Common myeloid progenitor, CD34-positive (primary cell): ENCODE measurements at regions not wholly inside any gene's neighbourhood (a gene's known extent, or its start where the extent isn't known, plus 50 kb on each side); places are given as distances from the start of the nearest gene placed in this dataset.
"Not testable (repeated sequence)": the region's sequence is repeated elsewhere in the genome, so short reads cannot be mapped to it uniquely, and the experiment has no call there.

Experiments
- CTCF ChIA-PET: fragments of 350-600 bp; sonication (Branson Sonifier 250); formaldehyde crosslinking; loops from one replicate; lab custom pipeline; 2021; ENCODE audit warnings: antibody characterized with exemption; lab: Charles Lee
- POLR2A ChIA-PET: fragments of 350-600 bp; sonication (Branson Sonifier 250); formaldehyde crosslinking; loops from one replicate; lab custom pipeline; 2021; ENCODE audit warnings: antibody characterized with exemption; lab: Charles Lee
- DNase-seq, 3 donors: peaks; one replicate each; pipeline versions ENCODE4 v3.0.0 to v3.0.0-alpha.2; 2013
- H3K27ac ChIP-seq, 2 experiments: 1 replicate in 1 of 2; 2 replicates in 1 of 2; pipeline ENCODE4 v1.7.0; 2013; ENCODE audit warnings: inconsistent platforms in 2 of 2, low read length in 2 of 2, mild to moderate bottlenecking in 2 of 2, low read depth in 1 of 2, moderate library complexity in 1 of 2; ENCODE audit not compliant: severe bottlenecking in 2 of 2, insufficient read depth in 1 of 2, poor library complexity in 1 of 2
- H3K27me3 ChIP-seq, 5 experiments: replicated peaks in 2 of 5; 1 replicate in 3 of 5; 2 replicates in 2 of 5; pipeline versions ENCODE4 v1.6.1 to v1.7.0; 2013; ENCODE audit warnings: low read length in 4 of 5, mild to moderate bottlenecking in 2 of 5, moderate library complexity in 2 of 5, inconsistent platforms in 1 of 5; ENCODE audit not compliant: insufficient read depth in 5 of 5, control insufficient read depth in 4 of 5
- H3K36me3 ChIP-seq, 4 experiments: 1 replicate in 2 of 4; 2 replicates in 2 of 4; pipeline versions ENCODE4 v1.6.1 to v1.7.0; 2013; ENCODE audit warnings: low read length in 3 of 4, control low read depth in 1 of 4, mild to moderate bottlenecking in 1 of 4; ENCODE audit not compliant: control insufficient read depth in 4 of 4, insufficient read depth in 4 of 4
- H3K4me1 ChIP-seq, 4 experiments: 1 replicate in 3 of 4; 2 replicates in 1 of 4; pipeline versions ENCODE4 v1.6.1 to v1.7.1; 2013; ENCODE audit warnings: low read length in 3 of 4, mild to moderate bottlenecking in 3 of 4, control low read depth in 1 of 4, inconsistent platforms in 1 of 4, moderate library complexity in 1 of 4; ENCODE audit not compliant: control insufficient read depth in 4 of 4, insufficient read depth in 4 of 4; ENCODE audit errors: control extremely low read depth in 1 of 4
- H3K4me3 ChIP-seq, 7 experiments: 1 replicate in 4 of 7; 2 replicates in 3 of 7; pipeline versions ENCODE4 v1.5.1 to v1.7.0; 2013; ENCODE audit warnings: mild to moderate bottlenecking in 7 of 7, low read length in 6 of 7, moderate library complexity in 6 of 7, inconsistent platforms in 2 of 7, low read depth in 2 of 7, control low read depth in 1 of 7; ENCODE audit not compliant: insufficient read depth in 4 of 7, control insufficient read depth in 1 of 7; ENCODE audit errors: extremely low read depth in 1 of 7
- H3K9me3 ChIP-seq, 5 experiments: 1 replicate in 4 of 5; 2 replicates in 1 of 5; pipeline versions ENCODE4 v1.6.1 to v1.7.1; 2013; ENCODE audit warnings: low read length in 4 of 5, mild to moderate bottlenecking in 2 of 5, inconsistent platforms in 1 of 5, low read depth in 1 of 5, moderate library complexity in 1 of 5; ENCODE audit not compliant: control insufficient read depth in 4 of 5, insufficient read depth in 2 of 5; ENCODE audit errors: control extremely low read depth in 1 of 5
- WGBS: methylation state at CpG from one replicate; pipeline ENCODE4 v1.1.5; 2013; ENCODE audit not compliant: insufficient coverage; 5-methylcytosine and 5-hydroxymethylcytosine counted together

DNA sequence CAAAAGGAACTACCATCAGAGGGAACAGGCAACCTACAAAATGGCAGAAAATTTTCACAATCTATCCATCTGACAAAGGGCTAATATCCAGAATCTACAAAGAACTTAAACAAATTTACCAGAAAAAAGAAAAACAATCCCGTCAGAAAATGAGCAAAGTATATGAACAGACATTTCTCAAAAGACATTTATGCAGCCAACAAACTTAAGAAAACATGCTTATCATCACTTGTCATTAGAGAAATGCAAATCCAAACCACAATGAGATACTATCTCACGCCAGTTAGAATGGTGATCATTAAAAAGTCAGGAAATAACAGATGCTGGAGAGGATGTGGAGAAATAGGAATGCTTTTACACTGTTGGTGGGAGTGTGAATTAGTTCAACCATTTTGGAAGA lies 516.2 kb downstream of the NFIB start:
- 100% methylated on average over 1 of the region's 2 CpGs for WGBS
- H3K9me3 ChIP-seq, DNase-seq, H3K4me1 ChIP-seq, POLR2A ChIA-PET, H3K27me3 ChIP-seq, H3K4me3 ChIP-seq, H3K36me3 ChIP-seq, H3K27ac ChIP-seq, CTCF ChIA-PET: not testable (repeated sequence)

DNA sequence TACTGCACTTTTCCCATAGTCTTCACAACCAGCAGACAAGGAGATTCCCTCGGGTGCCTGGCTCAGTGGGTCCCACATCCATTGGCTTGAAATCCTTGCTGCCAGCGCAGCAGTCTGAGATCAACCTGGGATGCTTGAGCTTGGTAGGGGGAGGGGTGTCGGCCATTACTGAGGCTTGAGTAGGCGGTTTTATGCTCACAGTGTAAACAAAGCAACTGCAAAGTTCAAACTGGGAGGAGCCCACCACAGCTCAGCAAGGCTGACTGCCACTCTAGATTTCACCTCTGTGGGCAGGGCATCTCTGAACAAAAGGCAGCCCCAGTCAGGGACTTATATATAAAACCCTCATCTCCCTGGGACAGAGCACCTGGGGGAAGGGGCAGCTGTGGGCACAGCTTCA lies 512.3 kb upstream of the MPDZ start:
- POLR2A ChIA-PET = no interaction called here

DNA sequence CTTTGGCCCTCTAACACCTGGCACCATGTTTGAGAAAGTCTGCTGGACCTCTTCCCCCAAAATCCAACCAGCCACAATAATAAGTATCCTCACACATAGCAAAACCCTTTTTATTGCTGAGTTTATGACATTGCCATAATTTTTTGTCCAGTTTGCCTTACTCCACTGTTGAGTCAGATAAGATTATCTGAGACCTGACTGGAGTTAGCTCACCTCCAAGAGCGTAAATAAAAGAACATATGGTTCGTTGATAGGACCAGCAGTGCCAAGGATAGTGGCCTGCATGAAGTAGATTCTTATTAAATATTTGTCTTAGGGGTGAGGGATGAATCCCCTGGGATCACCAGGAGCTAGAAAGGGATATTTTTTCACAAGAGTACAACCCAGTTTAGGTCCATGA lies 510.6 kb upstream of the MPDZ start:
- no peak overlapping the region for H3K27ac ChIP-seq
- peaks cover 0 to 3% (median 0%) of the 10 kb centered on the region in 5 experiments for H3K27me3 ChIP-seq
- WGBS = 88% methylated on average over 2 of the region's 2 CpGs
- H3K9me3 ChIP-seq = no peaks in the 10 kb centered on the region
- H3K36me3 ChIP-seq = no peaks in the 10 kb centered on the region
- no peak overlapping the region for H3K4me3 ChIP-seq
- no peak for DNase-seq
- H3K4me1 ChIP-seq = no peaks in the 10 kb centered on the region
- ChIA-PET POLR2A (no interaction called here), CTCF (no interaction called here)

More for the DNA sequence above, 512.3 kb upstream of the MPDZ start:
- CTCF ChIA-PET = no interaction called here
- DNase-seq = no peak
- no peak overlapping the region for H3K27ac ChIP-seq
- 93% methylated on average over 4 of the region's 4 CpGs for WGBS
- H3K27me3 ChIP-seq = peaks cover 0 to 3% (median 0%) of the 10 kb centered on the region in 5 experiments
- H3K36me3 ChIP-seq = no peaks in the 10 kb centered on the region
- no peak overlapping the region for H3K4me3 ChIP-seq
- H3K9me3 ChIP-seq = no peaks in the 10 kb centered on the region
- H3K4me1 ChIP-seq = no peaks in the 10 kb centered on the region

DNA sequence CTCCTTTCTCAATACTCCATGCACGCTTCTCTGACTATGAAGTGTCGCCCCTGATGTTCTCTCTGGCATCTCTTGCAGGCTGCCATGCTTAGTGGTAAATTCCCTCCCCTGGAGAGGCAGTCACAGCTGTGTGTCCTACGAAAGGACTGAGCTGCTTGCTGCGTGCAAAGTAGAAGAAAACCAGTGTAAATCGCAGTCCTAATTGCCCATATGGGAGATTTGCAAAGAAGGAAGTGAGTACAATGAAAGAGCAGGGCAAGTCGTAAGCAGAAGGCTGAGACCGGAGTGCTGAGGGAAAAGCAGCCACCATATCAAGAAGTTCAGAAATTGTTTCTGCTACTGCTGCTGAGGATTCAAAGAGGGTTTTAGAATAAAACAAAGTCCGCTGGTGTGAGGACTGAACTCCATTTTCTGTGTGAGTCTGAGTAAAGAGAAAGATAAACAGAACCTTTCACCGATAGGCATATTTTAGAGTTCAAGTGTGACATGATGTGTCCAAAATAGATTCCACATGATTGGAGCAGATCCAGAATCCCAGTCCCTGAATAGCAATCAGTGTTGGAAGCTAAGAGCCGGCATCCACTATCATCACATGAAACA lies 507.8 kb upstream of the MPDZ start:
- POLR2A ChIA-PET = no interaction called here
- no peak for DNase-seq
- WGBS = 67% methylated on average over 9 of the region's 10 CpGs
- H3K4me1 ChIP-seq = no peaks in the 10 kb centered on the region
- no peaks in the 10 kb centered on the region for H3K9me3 ChIP-seq
- H3K4me3 ChIP-seq = no peak overlapping the region
- H3K36me3 ChIP-seq = no peaks in the 10 kb centered on the region
- H3K27ac ChIP-seq = no peak overlapping the region
- CTCF ChIA-PET = interaction anchor here (1.3 kb wide), 1 partner anchor 10 kb away, joined by 3 read pairs; no protein-coding TSS in a partner anchor
- H3K27me3 ChIP-seq = peaks cover 0 to 3% (median 0%) of the 10 kb centered on the region in 5 experiments

DNA sequence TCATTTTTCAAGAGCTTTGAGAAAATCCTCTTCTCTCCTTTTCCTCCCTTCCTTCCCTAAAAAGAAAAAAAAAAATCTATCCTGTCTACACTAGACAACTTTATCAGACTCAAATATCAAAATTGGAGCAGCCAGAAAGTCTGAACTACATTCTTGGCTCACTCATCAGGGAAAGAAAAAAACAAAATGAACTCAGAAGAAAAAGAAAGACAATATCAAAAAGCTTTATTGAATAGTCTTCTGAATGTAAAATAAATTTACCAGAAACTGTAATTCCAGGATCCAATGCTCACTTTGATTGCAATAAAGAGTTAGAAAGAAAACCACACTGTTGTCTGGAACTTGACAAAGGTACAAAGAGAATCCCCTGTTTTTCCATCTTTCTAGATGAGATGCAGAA lies 507.2 kb upstream of the MPDZ start:
- Histone ChIP-seq H3K4me1 (no peaks in the 10 kb centered on the region), H3K27me3 (peaks cover 0 to 3% (median 0%) of the 10 kb centered on the region in 5 experiments), H3K9me3 (no peaks in the 10 kb centered on the region), H3K4me3 (no peak overlapping the region), H3K36me3 (no peaks in the 10 kb centered on the region), H3K27ac (no peak overlapping the region)
- ChIA-PET CTCF (interaction anchor here (1.3 kb wide), 1 partner anchor 9 kb away, joined by 3 read pairs; no protein-coding TSS in a partner anchor), POLR2A (no interaction called here)
- no peak for DNase-seq

DNA sequence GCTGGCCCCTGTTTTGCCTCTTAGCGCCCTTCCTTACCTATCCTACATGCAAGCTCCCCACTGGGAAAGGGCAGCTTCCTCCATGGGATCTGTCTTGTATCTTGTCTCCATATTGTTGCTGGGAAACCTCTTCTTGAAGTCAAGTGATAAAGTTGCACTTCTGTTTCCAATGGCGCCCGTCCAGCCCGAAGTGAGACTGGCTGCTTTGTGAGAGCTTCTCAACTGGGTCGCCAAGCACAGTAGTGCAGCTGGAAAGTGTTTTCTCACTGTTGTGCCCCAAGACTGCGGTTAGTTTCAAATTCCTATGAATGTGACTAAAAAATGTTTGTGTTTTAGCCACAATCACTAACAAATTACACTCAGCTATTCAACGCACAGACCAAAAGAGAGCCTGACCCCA lies 506.6 kb upstream of the MPDZ start:
- Histone ChIP-seq H3K9me3 (no peaks in the 10 kb centered on the region), H3K36me3 (no peaks in the 10 kb centered on the region), H3K4me1 (no peaks in the 10 kb centered on the region), H3K4me3 (no peak overlapping the region), H3K27me3 (peaks cover 0 to 3% (median 0%) of the 10 kb centered on the region in 5 experiments), H3K27ac (no peak overlapping the region)
- no peak for DNase-seq
- 97% methylated on average over 5 of the region's 7 CpGs for WGBS
- ChIA-PET POLR2A (no interaction called here), CTCF (interaction anchor here (1.3 kb wide), 1 partner anchor 8 kb away, joined by 3 read pairs; no protein-coding TSS in a partner anchor)

DNA sequence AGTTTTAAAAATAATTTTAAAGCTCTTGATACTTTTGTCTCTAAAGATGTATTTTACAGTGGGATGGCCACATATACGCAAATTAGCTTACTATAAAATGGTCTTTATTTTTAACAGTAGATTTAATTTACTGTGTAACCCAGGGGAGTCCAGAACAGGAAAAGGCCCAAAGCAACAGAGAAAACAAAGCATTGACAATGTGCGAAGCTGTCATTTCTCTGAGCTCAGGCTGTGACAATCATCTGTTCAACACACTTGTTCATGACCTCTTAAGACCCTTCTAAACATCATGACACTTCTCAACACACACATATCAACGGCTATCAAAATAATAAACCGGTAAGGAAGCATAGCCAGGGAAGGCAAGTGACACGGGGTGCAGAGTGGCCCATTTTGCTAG lies 499.6 kb upstream of the MPDZ start:
- 100% methylated on average over 4 of the region's 5 CpGs for WGBS
- Histone ChIP-seq H3K4me3 (no peak overlapping the region), H3K36me3 (no peaks in the 10 kb centered on the region), H3K27ac (no peak overlapping the region), H3K4me1 (no peaks in the 10 kb centered on the region), H3K9me3 (no peaks in the 10 kb centered on the region), H3K27me3 (no peaks in the 10 kb centered on the region)
- DNase-seq = no peak
- ChIA-PET POLR2A (no interaction called here), CTCF (no interaction called here)
